ENCODE measurements at regions not wholly inside any gene's neighbourhood (a gene's known extent, or its start where the extent isn't known, plus 50 kb on each side); places are given as distances from the start of the nearest gene placed in this dataset.

DNA sequence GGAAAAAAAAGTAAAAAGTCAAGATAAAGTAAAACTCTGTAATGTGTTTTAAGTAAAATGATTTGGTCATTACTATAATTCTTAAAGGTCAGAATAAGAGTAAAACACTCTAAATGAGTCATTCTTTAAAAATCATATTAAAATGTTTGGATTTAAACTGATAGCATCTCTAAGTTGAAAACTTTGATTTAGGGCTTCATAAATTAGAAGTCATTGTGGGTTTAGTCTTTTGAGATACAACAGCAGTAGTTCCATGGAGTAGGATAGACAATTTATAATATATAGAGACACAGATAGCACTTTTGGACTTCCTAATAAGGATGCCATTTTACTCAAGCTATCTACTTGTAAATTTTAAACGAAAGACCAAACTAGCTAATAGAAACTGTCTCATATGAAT lies 77.1 kb upstream of the PABPC4L start:
- H3K27ac ChIP-seq: no peak overlapping the region
- no peak overlapping the region for H2AFZ ChIP-seq (ENCODE audit: low read depth)
- H3K4me3 ChIP-seq (IDR thresholded peaks at IDR 0.05; ENCODE audit: insufficient read depth, low read depth, low read length): no peak overlapping the region
- H3K9ac ChIP-seq: no peak overlapping the region
- no peaks in the 10 kb centered on the region for H3K27me3 ChIP-seq (ENCODE audit: insufficient read depth, low read depth)
- H4K20me1 ChIP-seq (ENCODE audit: insufficient read depth): no peaks in the 10 kb centered on the region
- H3K79me2 ChIP-seq (ENCODE audit: insufficient read depth, low read depth): no peaks in the 10 kb centered on the region
- no peaks in the 10 kb centered on the region for H3K4me1 ChIP-seq (ENCODE audit: low read depth, poor library complexity, severe bottlenecking)
- TF ChIP-seq, protein P1, sequence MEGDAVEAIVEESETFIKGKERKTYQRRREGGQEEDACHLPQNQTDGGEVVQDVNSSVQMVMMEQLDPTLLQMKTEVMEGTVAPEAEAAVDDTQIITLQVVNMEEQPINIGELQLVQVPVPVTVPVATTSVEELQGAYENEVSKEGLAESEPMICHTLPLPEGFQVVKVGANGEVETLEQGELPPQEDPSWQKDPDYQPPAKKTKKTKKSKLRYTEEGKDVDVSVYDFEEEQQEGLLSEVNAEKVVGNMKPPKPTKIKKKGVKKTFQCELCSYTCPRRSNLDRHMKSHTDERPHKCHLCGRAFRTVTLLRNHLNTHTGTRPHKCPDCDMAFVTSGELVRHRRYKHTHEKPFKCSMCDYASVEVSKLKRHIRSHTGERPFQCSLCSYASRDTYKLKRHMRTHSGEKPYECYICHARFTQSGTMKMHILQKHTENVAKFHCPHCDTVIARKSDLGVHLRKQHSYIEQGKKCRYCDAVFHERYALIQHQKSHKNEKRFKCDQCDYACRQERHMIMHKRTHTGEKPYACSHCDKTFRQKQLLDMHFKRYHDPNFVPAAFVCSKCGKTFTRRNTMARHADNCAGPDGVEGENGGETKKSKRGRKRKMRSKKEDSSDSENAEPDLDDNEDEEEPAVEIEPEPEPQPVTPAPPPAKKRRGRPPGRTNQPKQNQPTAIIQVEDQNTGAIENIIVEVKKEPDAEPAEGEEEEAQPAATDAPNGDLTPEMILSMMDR (conservative IDR thresholded peaks at IDR 0.05; ENCODE audit: low read depth, low read length): no peak
- H3K36me3 ChIP-seq (ENCODE audit: insufficient read depth): no peaks in the 10 kb centered on the region
- H3K4me2 ChIP-seq: no peak overlapping the region

DNA sequence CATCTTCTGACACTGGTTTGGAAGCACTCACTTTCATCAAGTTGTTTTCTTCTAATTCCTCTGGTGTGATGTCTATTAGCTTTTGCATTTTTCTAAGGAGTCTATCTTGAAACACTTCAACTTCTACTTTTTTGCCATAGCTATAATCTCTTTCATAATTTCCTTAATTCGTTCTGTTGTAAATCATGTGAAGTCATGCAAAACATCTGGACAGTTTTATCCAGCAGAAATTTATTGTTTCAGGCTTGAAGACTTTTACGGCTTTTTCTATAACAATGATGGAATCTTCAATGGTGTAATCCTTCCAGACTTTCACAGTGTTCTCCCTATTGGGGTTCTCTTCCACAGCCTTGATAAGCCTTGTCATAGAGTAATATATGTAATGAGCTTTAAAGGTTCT lies 74.9 kb upstream of the PABPC4L start:
- Histone ChIP-seq H3K4me1 (ENCODE audit: low read depth, poor library complexity, severe bottlenecking) (no peaks in the 10 kb centered on the region), H3K36me3 (ENCODE audit: insufficient read depth) (no peaks in the 10 kb centered on the region), H3K4me3 (IDR thresholded peaks at IDR 0.05; ENCODE audit: insufficient read depth, low read depth, low read length) (no peak overlapping the region), H3K27me3 (ENCODE audit: insufficient read depth, low read depth) (no peaks in the 10 kb centered on the region), H3K9ac (no peak overlapping the region), H4K20me1 (ENCODE audit: insufficient read depth) (no peaks in the 10 kb centered on the region), H2AFZ (ENCODE audit: low read depth) (no peak overlapping the region), H3K27ac (no peak overlapping the region), H3K79me2 (ENCODE audit: insufficient read depth, low read depth) (no peaks in the 10 kb centered on the region), H3K4me2 (no peak overlapping the region)
- TF ChIP-seq, protein P1 (conservative IDR thresholded peaks at IDR 0.05; ENCODE audit: low read depth, low read length): no peak

DNA sequence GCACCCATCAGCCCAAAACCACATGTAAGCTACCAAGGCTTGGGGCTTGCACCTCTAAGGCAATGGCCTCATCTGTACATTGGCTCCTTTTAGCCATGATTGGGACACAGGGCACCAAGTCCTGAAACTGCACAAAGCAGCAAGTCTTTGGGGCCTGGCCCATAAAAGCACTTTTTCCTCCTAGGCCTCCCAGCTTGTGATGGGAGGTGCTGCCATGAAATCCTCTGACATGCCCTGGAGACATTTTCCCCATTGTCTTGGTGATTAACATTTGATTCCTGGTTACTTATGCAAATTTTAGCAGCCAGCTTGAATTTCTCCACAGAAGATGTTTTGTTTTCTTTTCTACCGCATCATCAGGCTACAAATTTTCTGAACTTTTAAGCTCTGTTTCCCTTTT lies 58.5 kb upstream of the PABPC4L start:
- H3K27ac ChIP-seq: no peak overlapping the region
- H3K4me2 ChIP-seq: no peak overlapping the region
- TF ChIP-seq, protein P1 (conservative IDR thresholded peaks at IDR 0.05; ENCODE audit: low read depth, low read length): no peak
- no peaks in the 10 kb centered on the region for H3K4me1 ChIP-seq (ENCODE audit: low read depth, poor library complexity, severe bottlenecking)
- no peaks in the 10 kb centered on the region for H3K27me3 ChIP-seq (ENCODE audit: insufficient read depth, low read depth)
- H2AFZ ChIP-seq (ENCODE audit: low read depth): no peak overlapping the region
- no peaks in the 10 kb centered on the region for H3K36me3 ChIP-seq (ENCODE audit: insufficient read depth)
- no peak overlapping the region for H3K9ac ChIP-seq
- H4K20me1 ChIP-seq (ENCODE audit: insufficient read depth): no peaks in the 10 kb centered on the region
- no peak overlapping the region for H3K4me3 ChIP-seq (IDR thresholded peaks at IDR 0.05; ENCODE audit: insufficient read depth, low read depth, low read length)
- H3K79me2 ChIP-seq (ENCODE audit: insufficient read depth, low read depth): no peaks in the 10 kb centered on the region
